Tibial nerve (tissue), 3 donors: ENCODE measurements at regions not wholly inside any gene's neighbourhood (a gene's known extent, or its start where the extent isn't known, plus 50 kb on each side); places are given as distances from the start of the nearest gene placed in this dataset.

ENCODE experiments used
- CTCF ChIP-seq, 5 experiments: fragments of 200-600 bp in 3 of 5; fragments of 450-650 bp in 2 of 5; sonication (generic) in 3 of 5; IDR thresholded peaks; one replicate each; pipeline ENCODE4 v1.5.1; 2016 to 2019; ENCODE audit warnings: antibody characterized with exemption in 5 of 5, mild to moderate bottlenecking in 3 of 5, moderate library complexity in 2 of 5
- POLR2A ChIP-seq, 2 donors: fragments of 450-650 bp; IDR thresholded peaks; one replicate each; pipeline ENCODE4 v1.6.1; 2017; ENCODE audit warnings: antibody characterized with exemption in 2 of 2, mild to moderate bottlenecking in 2 of 2, moderate library complexity in 2 of 2

- no peak for TF ChIP-seq POLR2A (IDR thresholded peaks at IDR 0.05)
- TF ChIP-seq CTCF (IDR thresholded peaks at IDR 0.05): no peak
These were observed 128.4 kb upstream of the ADRA1B start for GRCh38 chr5:159787837-159788236.
